ENCODE measurements at regions not wholly inside any gene's neighbourhood (a gene's known extent, or its start where the extent isn't known, plus 50 kb on each side); places are given as distances from the start of the nearest gene placed in this dataset.
"Not testable (repeated sequence)": the region's sequence is repeated elsewhere in the genome, so short reads cannot be mapped to it uniquely, and the experiment has no call there.

DNA sequence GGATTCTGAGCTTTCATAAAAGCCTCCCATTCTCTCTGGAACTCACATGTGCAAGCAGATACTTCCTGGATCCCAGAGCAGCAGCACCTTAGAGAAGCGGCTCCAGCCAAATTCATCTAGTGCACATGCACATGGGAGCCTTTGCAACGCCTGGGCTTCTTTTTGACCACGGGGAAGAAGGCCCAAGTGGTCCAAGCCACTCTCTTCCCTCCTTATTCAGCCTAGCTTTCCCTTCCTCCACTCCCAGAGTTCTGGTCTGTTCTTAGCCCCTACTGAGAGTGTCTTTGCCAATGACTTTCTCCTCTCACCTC lies 118.7 kb downstream of the ZNF365 start (continued):
- no peak for TF ChIP-seq ZNF394 (tag by site-specific recombination; IDR thresholded peaks at IDR 0.05; ENCODE audit: borderline replicate concordance)
- TF ChIP-seq, protein P1, sequence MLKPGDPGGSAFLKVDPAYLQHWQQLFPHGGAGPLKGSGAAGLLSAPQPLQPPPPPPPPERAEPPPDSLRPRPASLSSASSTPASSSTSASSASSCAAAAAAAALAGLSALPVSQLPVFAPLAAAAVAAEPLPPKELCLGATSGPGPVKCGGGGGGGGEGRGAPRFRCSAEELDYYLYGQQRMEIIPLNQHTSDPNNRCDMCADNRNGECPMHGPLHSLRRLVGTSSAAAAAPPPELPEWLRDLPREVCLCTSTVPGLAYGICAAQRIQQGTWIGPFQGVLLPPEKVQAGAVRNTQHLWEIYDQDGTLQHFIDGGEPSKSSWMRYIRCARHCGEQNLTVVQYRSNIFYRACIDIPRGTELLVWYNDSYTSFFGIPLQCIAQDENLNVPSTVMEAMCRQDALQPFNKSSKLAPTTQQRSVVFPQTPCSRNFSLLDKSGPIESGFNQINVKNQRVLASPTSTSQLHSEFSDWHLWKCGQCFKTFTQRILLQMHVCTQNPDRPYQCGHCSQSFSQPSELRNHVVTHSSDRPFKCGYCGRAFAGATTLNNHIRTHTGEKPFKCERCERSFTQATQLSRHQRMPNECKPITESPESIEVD (tag by site-specific recombination; IDR thresholded peaks at IDR 0.05) = no peak
- no peak for TF ChIP-seq ZNF580 (tag by site-specific recombination; IDR thresholded peaks at IDR 0.05)
- no peak for TF ChIP-seq ZNF549 (tag by site-specific recombination; IDR thresholded peaks at IDR 0.05)

DNA sequence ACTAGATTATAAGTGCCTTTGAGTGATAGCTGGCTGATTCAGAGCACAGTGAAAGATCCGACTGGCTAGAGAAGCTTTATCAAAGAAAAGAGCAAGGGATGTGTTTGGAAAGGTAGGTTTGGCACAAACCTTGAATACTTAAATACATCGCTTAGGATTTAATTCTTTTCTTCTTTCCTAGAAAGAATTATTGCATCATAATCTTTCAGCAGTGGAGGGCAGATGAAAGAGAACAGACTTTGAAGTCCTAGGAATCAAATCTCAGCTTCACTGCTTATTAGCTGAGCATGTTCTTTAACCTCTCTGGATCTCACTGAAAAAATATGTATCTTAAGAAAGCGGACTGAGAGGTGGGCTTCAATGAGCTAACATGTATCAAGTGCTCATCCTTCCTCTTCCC lies 122.8 kb downstream of the ZNF365 start:
- ChIA-PET POLR2A (no interaction called here), CTCF (no interaction called here)
- no peak overlapping the region for H3K4me3 ChIP-seq (ENCODE audit: low read depth, low read length)
- no peaks in the 10 kb centered on the region for H3K36me3 ChIP-seq (ENCODE audit: control insufficient read depth in 2 of 2, insufficient read depth in 1 of 2, low read length in 2 of 2)
- no peak overlapping the region for H3K27ac ChIP-seq (ENCODE audit: extremely low read depth, low read depth, low read length)
- H3K9me3 ChIP-seq (ENCODE audit: control insufficient read depth, insufficient read depth, low read depth, low read length) = no peaks in the 10 kb centered on the region
- H3K4me1 ChIP-seq (ENCODE audit: control insufficient read depth, insufficient read depth, low read length) = no peaks in the 10 kb centered on the region
- TF ChIP-seq ZNF16 (tag by site-specific recombination; IDR thresholded peaks at IDR 0.05; ENCODE audit: low read depth) = no peak
- TF ChIP-seq EGR2 (tag by site-specific recombination; IDR thresholded peaks at IDR 0.05; ENCODE audit: low read depth) = no peak
- TF ChIP-seq PRDM1 (tag by site-specific recombination; IDR thresholded peaks at IDR 0.05) = no peak
- no peak for TF ChIP-seq ZNF596 (tag by site-specific recombination; IDR thresholded peaks at IDR 0.05)
- TF ChIP-seq OVOL3 (tag by site-specific recombination; IDR thresholded peaks at IDR 0.05) = no peak
- TF ChIP-seq ZBTB26 (tag by site-specific recombination; optimal IDR thresholded peaks at IDR 0.05) = no peak

DNA sequence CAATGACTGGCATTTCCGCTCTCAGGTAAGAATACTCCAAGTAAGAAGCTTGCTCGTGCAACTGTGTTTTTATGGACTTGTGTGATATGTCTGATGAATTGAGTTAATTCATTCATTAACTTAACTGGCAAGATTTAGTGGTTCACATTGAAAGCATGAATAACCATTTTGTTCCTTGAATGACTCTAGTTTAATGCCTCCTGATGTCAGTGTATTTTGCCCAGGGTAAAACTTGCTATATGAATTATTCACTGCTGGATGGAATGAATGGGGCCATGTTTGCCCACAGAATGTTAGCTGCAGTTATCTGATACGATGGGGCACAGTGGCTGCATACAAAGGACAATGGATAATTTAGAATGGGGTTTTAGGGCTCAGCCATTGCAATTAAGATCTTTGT lies 124.1 kb downstream of the ZNF365 start:
- H3K4me1 ChIP-seq (ENCODE audit: control insufficient read depth, insufficient read depth, low read length) = no peaks in the 10 kb centered on the region
- H3K27ac ChIP-seq (ENCODE audit: extremely low read depth, low read depth, low read length) = no peak overlapping the region
- no peaks in the 10 kb centered on the region for H3K9me3 ChIP-seq (ENCODE audit: control insufficient read depth, insufficient read depth, low read depth, low read length)
- CTCF ChIA-PET = interaction anchor here (0.9 kb wide), 1 partner anchor 60 kb away, joined by 3 read pairs; no protein-coding TSS in a partner anchor
- TF ChIP-seq ZNF202 (tag by site-specific recombination; IDR thresholded peaks at IDR 0.05; ENCODE audit: borderline replicate concordance) (no peak), ZNF114 (tag by site-specific recombination; IDR thresholded peaks at IDR 0.05) (no peak), ZNF248 (tag by site-specific recombination; IDR thresholded peaks at IDR 0.05) (no peak), ZNF175 (tag by site-specific recombination; IDR thresholded peaks at IDR 0.05) (no peak), ZNF132 (tag by site-specific recombination; IDR thresholded peaks at IDR 0.05; ENCODE audit: borderline replicate concordance) (no peak), ZNF394 (tag by site-specific recombination; IDR thresholded peaks at IDR 0.05; ENCODE audit: borderline replicate concordance) (no peak), FEZF1 (tag by site-specific recombination; IDR thresholded peaks at IDR 0.05) (no peak), ZNF335 (tag by site-specific recombination; conservative IDR thresholded peaks at IDR 0.05) (no peak), ZNF24 (tag by site-specific recombination; IDR thresholded peaks at IDR 0.05) (no peak), ZNF350 (tag by site-specific recombination; IDR thresholded peaks at IDR 0.05) (no peak), ZNF239 (tag by site-specific recombination; IDR thresholded peaks at IDR 0.05) (no peak), TRIM28 (IDR thresholded peaks at IDR 0.05; ENCODE audit: borderline replicate concordance, low read length) (no peak), BCL11A (tag by site-specific recombination; IDR thresholded peaks at IDR 0.05; ENCODE audit: low read depth) (no peak)
- TF ChIP-seq, protein P2, sequence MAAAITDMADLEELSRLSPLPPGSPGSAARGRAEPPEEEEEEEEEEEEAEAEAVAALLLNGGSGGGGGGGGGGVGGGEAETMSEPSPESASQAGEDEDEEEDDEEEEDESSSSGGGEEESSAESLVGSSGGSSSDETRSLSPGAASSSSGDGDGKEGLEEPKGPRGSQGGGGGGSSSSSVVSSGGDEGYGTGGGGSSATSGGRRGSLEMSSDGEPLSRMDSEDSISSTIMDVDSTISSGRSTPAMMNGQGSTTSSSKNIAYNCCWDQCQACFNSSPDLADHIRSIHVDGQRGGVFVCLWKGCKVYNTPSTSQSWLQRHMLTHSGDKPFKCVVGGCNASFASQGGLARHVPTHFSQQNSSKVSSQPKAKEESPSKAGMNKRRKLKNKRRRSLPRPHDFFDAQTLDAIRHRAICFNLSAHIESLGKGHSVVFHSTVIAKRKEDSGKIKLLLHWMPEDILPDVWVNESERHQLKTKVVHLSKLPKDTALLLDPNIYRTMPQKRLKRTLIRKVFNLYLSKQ (tag by site-specific recombination; IDR thresholded peaks at IDR 0.05; ENCODE audit: borderline replicate concordance) = no peak
- H3K36me3 ChIP-seq (ENCODE audit: control insufficient read depth in 2 of 2, insufficient read depth in 1 of 2, low read length in 2 of 2) = no peaks in the 10 kb centered on the region
- POLR2A ChIA-PET = no interaction called here
- H3K4me3 ChIP-seq (ENCODE audit: low read depth, low read length) = no peak overlapping the region

GRCh38 chr10:62500116-62500515 lies 125.9 kb downstream of the ZNF365 start:
- CTCF ChIA-PET; H3K4me3 ChIP-seq (ENCODE audit: low read depth, low read length); POLR2A ChIA-PET; H3K27ac ChIP-seq (ENCODE audit: extremely low read depth, low read depth, low read length); H3K36me3 ChIP-seq (ENCODE audit: control insufficient read depth in 2 of 2, insufficient read depth in 1 of 2, low read length in 2 of 2); H3K9me3 ChIP-seq (ENCODE audit: control insufficient read depth, insufficient read depth, low read depth, low read length); H3K4me1 ChIP-seq (ENCODE audit: control insufficient read depth, insufficient read depth, low read length): not testable (repeated sequence)
